Heart left ventricle (tissue), 16 donors: ENCODE measurements at regions not wholly inside any gene's neighbourhood (a gene's known extent, or its start where the extent isn't known, plus 50 kb on each side); places are given as distances from the start of the nearest gene placed in this dataset.

Experiments used
- ATAC-seq, 4 donors: fragments of 200-7000 bp; cut with Tn5 transposase; one replicate each; pipeline ENCODE4 v1.9.1; 2020 to 2022; ENCODE audit warnings: moderate library complexity in 4 of 4, mild to moderate bottlenecking in 3 of 4, moderate number of reproducible peaks in 1 of 4
- DNase-seq, 5 donors: peaks; one replicate each; pipeline ENCODE4 v3.0.0-alpha.2; 2020
- H3K27ac ChIP-seq, 12 donors: fragments of 200-600 bp; sonication (generic) in 4 of 12; one replicate each; pipeline versions ENCODE4 v1.5.0 to v1.8.0; 2016 to 2022; ENCODE audit warnings: mild to moderate bottlenecking in 2 of 12
- H3K27me3 ChIP-seq, 9 donors: fragments of 200-600 bp; sonication (generic) in 2 of 9; one replicate each; pipeline versions ENCODE4 v1.5.1 to v1.8.0; 2016 to 2022; ENCODE audit warnings: mild to moderate bottlenecking in 3 of 9
- H3K36me3 ChIP-seq, 9 donors: fragments of 200-600 bp; sonication (generic) in 2 of 9; one replicate each; pipeline versions ENCODE4 v1.5.0 to v1.8.0; 2018 to 2022; ENCODE audit warnings: mild to moderate bottlenecking in 2 of 9
- H3K4me1 ChIP-seq, 12 donors: fragments of 200-600 bp; sonication (generic) in 4 of 12; one replicate each; pipeline versions ENCODE4 v1.5.0 to v1.8.0; 2016 to 2022; ENCODE audit warnings: mild to moderate bottlenecking in 3 of 12
- H3K4me3 ChIP-seq, 12 donors: fragments of 200-600 bp; sonication (generic) in 4 of 12; one replicate each; pipeline versions ENCODE4 v1.5.0 to v1.8.0; 2017 to 2022; ENCODE audit warnings: mild to moderate bottlenecking in 9 of 12, moderate library complexity in 4 of 12
- H3K9me3 ChIP-seq, 12 donors: fragments of 200-600 bp; sonication (generic) in 4 of 12; one replicate each; pipeline versions ENCODE4 v1.5.0 to v1.8.0; 2016 to 2022; ENCODE audit warnings: mild to moderate bottlenecking in 1 of 12
- POLR2A ChIP-seq, 2 donors: fragments of 450-650 bp; IDR thresholded peaks; one replicate each; pipeline ENCODE4 v1.6.1; 2017; ENCODE audit warnings: antibody characterized with exemption in 2 of 2, mild to moderate bottlenecking in 2 of 2, moderate library complexity in 2 of 2
- WGBS, 4 donors: extraction: QIAGEN DNeasy Blood & Tissue Kit in 2 of 4; methylation state at CpG; one replicate each; pipeline versions ENCODE4 v1.1.5 to v1.1.7; 2013 to 2018; 5-methylcytosine and 5-hydroxymethylcytosine counted together
- intact Hi-C, 10 donors: fragments of 100-400 bp; cut with DNase I; formaldehyde crosslinking; loops; one replicate each; pipeline versions ENCODE4 v1.11.1 to v1.14.2; 2022
- TF ChIP-seq, protein P1 (sequence below), 12 donors: fragments of 200-600 bp; sonication (generic) in 4 of 12; IDR thresholded peaks; one replicate each; pipeline versions ENCODE4 v1.5.0 to v1.8.0; 2018 to 2022; ENCODE audit warnings: antibody characterized with exemption in 12 of 12, mild to moderate bottlenecking in 5 of 12
- donor health status: ischemic (EF 13 %, LVEDD 7.1; RV severe dilation, severe dysfunction).
- donor health status: healthy with polysubstance abuse.
- donor health status: DM: no; HTN: yes; CAD: no.
- donor health status: DM: no; HTN: no; CAD: no.
- donor health status: ischemic (EF 25% LVEDD 6.9; RV normal size, moderate dysfunction).
- donor health status: ischemic (EF 25% LVEDD 5.7; RV mildly dilated, moderate dysfunction).
- donor health status: healthy.
- donor health status: DM: yes; HTN: yes; CAD: no.
- donor health status: ischemic (EF 35%, LVEDD 5.7; RV mildly dilated, moderate dysfunction).
- donor health status: nonischemic (EF 11% LVEDD 7.7; RV severe dilation, severe dysfunction).
- donor health status: DM: yes; HTN: yes; CAD: no.
- donor health status: PGD.
- donor health status: ischemic (EF 29% LVEDD 5.4; RV normal size, mild dysfunction).
- donor health status: nonischemic (EF 23%, LVEDD 6.1; RV moderate dilation, normal function).

GRCh38 chr13:64256751-64257150, 2841.1 kb upstream of the PCDH20 start:
- WGBS, 4 donors: 71 to 75% (median 73%) methylated on average over 3 of the region's 3 CpGs

GRCh38 chr13:64255988-64256387, 2840.3 kb upstream of the PCDH20 start:
- no peaks in the 10 kb centered on the region for H3K27me3 ChIP-seq
- ATAC-seq (no peak), DNase-seq (no peak)
- H3K4me3 ChIP-seq: no peak overlapping the region
- peaks cover 0 to 14% (median 2%) of the 10 kb centered on the region in 12 donors for H3K9me3 ChIP-seq
- 73 to 81% (median 80%) methylated on average over 1 of the region's 1 CpG for WGBS, 4 donors
- H3K36me3 ChIP-seq: no peaks in the 10 kb centered on the region
- H3K4me1 ChIP-seq: no peaks in the 10 kb centered on the region
- H3K27ac ChIP-seq: no peak overlapping the region
- TF ChIP-seq POLR2A (IDR thresholded peaks at IDR 0.05): no peak
- TF ChIP-seq, protein P1, sequence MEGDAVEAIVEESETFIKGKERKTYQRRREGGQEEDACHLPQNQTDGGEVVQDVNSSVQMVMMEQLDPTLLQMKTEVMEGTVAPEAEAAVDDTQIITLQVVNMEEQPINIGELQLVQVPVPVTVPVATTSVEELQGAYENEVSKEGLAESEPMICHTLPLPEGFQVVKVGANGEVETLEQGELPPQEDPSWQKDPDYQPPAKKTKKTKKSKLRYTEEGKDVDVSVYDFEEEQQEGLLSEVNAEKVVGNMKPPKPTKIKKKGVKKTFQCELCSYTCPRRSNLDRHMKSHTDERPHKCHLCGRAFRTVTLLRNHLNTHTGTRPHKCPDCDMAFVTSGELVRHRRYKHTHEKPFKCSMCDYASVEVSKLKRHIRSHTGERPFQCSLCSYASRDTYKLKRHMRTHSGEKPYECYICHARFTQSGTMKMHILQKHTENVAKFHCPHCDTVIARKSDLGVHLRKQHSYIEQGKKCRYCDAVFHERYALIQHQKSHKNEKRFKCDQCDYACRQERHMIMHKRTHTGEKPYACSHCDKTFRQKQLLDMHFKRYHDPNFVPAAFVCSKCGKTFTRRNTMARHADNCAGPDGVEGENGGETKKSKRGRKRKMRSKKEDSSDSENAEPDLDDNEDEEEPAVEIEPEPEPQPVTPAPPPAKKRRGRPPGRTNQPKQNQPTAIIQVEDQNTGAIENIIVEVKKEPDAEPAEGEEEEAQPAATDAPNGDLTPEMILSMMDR (IDR thresholded peaks at IDR 0.05): no peak
- intact Hi-C loops: no loop called here

More at GRCh38 chr13:64256751-64257150, 2841.1 kb upstream of the PCDH20 start:
- Histone ChIP-seq H3K9me3 (peaks cover 0 to 7% (median under 1%) of the 10 kb centered on the region in 12 donors), H3K27me3 (no peaks in the 10 kb centered on the region), H3K27ac (no peak overlapping the region), H3K4me1 (no peaks in the 10 kb centered on the region), H3K4me3 (no peak overlapping the region), H3K36me3 (no peaks in the 10 kb centered on the region)
- ATAC-seq (no peak), DNase-seq (no peak)
- no peak for TF ChIP-seq POLR2A (IDR thresholded peaks at IDR 0.05)
- TF ChIP-seq, protein P1 (IDR thresholded peaks at IDR 0.05): no peak
- intact Hi-C loops: no loop called here

- no peaks in the 10 kb centered on the region for H3K36me3 ChIP-seq
- no peaks in the 10 kb centered on the region for H3K27me3 ChIP-seq
- H3K27ac ChIP-seq: no peak overlapping the region
- TF ChIP-seq POLR2A (IDR thresholded peaks at IDR 0.05): no peak
- TF ChIP-seq, protein P1 (IDR thresholded peaks at IDR 0.05): no peak
- no peak overlapping the region for H3K4me3 ChIP-seq
- ATAC-seq (no peak), DNase-seq (no peak)
- peaks cover 0 to 19% (median 3%) of the 10 kb centered on the region in 12 donors for H3K9me3 ChIP-seq
- intact Hi-C loops: no loop called here
- no peaks in the 10 kb centered on the region for H3K4me1 ChIP-seq
Measured at GRCh38 chr13:64248371-64249065, 2832.9 kb upstream of the PCDH20 start.

GRCh38 chr13:64239372-64239771, 2823.7 kb upstream of the PCDH20 start:
- intact Hi-C loops: no loop called here
- ATAC-seq (no peak), DNase-seq (no peak)
- Histone ChIP-seq H3K27me3 (no peaks in the 10 kb centered on the region), H3K36me3 (no peaks in the 10 kb centered on the region), H3K9me3 (peaks cover 0 to 21% (median 0%) of the 10 kb centered on the region in 12 donors), H3K27ac (no peak overlapping the region), H3K4me3 (no peak overlapping the region), H3K4me1 (no peaks in the 10 kb centered on the region)
- TF ChIP-seq, protein P1 (IDR thresholded peaks at IDR 0.05): no peak
- TF ChIP-seq POLR2A (IDR thresholded peaks at IDR 0.05): no peak
- 65 to 73% (median 69%) methylated on average over 2 of the region's 2 CpGs for WGBS, 4 donors
